ENCODE measurements at regions not wholly inside any gene's neighbourhood (a gene's known extent, or its start where the extent isn't known, plus 50 kb on each side); places are given as distances from the start of the nearest gene placed in this dataset.

- TF ChIP-seq REST (IDR thresholded peaks at IDR 0.05; ENCODE audit: borderline replicate concordance), result no peak
- no peak for TF ChIP-seq CTCF (IDR thresholded peaks at IDR 0.05; ENCODE audit: poor library complexity, severe bottlenecking)
Observed at GRCh38 chr15:70277556-70277955, 179.8 kb upstream of the TLE3 start.

Measured in neural cell (in vitro differentiated cells).